Fibroblast of lung (primary cell): ENCODE measurements at regions not wholly inside any gene's neighbourhood (a gene's known extent, or its start where the extent isn't known, plus 50 kb on each side); places are given as distances from the start of the nearest gene placed in this dataset.

ENCODE experiments used
- DNase-seq, 2 donors: peaks; one replicate each; pipeline versions ENCODE4 v3.0.0 to v3.0.0-alpha.2; 2010; ENCODE audit warnings: low read depth in 2 of 2
- H2AFZ ChIP-seq: 2 replicates; pipeline ENCODE4 v1.5.1; 2012; ENCODE audit warnings: low read length, control low read depth, inconsistent platforms
- H3K27ac ChIP-seq: 2 replicates; pipeline ENCODE4 v1.5.1; 2011; ENCODE audit warnings: low read length, control low read depth; ENCODE audit not compliant: insufficient read depth
- H3K27me3 ChIP-seq: 2 replicates; pipeline ENCODE4 v1.5.1; 2011; ENCODE audit warnings: mild to moderate bottlenecking, low read length; ENCODE audit not compliant: control insufficient read depth, insufficient read depth
- H3K36me3 ChIP-seq: 2 replicates; pipeline ENCODE4 v1.5.1; 2011; ENCODE audit warnings: low read length; ENCODE audit not compliant: control insufficient read depth, insufficient read depth
- H3K4me1 ChIP-seq: 2 replicates; pipeline ENCODE4 v1.5.1; 2011; ENCODE audit warnings: low read length; ENCODE audit not compliant: control insufficient read depth, insufficient read depth; ENCODE audit errors: extremely low read depth
- H3K4me2 ChIP-seq: 2 replicates; pipeline ENCODE4 v1.5.1; 2011; ENCODE audit warnings: low read length, control low read depth; ENCODE audit not compliant: insufficient read depth; ENCODE audit errors: extremely low read depth
- H3K4me3 ChIP-seq, 4 experiments: fragments of 200-600 bp in 1 of 4; sonication (generic) in 1 of 4; replicated peaks in 1 of 4; 2 replicates each; pipeline ENCODE4 v1.5.1; 2011 to 2016; ENCODE audit warnings: low read length in 4 of 4, low read depth in 3 of 4, mild to moderate bottlenecking in 3 of 4, control low read depth in 2 of 4, inconsistent platforms in 1 of 4, mixed read lengths in 1 of 4; ENCODE audit not compliant: insufficient read depth in 1 of 4; ENCODE audit errors: control extremely low read depth in 1 of 4
- H3K79me2 ChIP-seq: 2 replicates; pipeline ENCODE4 v1.5.1; 2012; ENCODE audit warnings: mild to moderate bottlenecking, low read length, inconsistent platforms; ENCODE audit not compliant: control insufficient read depth, insufficient read depth
- H3K9ac ChIP-seq: 2 replicates; pipeline ENCODE4 v1.5.1; 2011; ENCODE audit warnings: mild to moderate bottlenecking, low read length, control low read depth; ENCODE audit not compliant: insufficient read depth
- H3K9me3 ChIP-seq: 2 replicates; pipeline ENCODE4 v1.5.1; 2012; ENCODE audit warnings: low read depth, low read length; ENCODE audit not compliant: control insufficient read depth, insufficient read depth
- H4K20me1 ChIP-seq: 2 replicates; pipeline ENCODE4 v1.5.1; 2011; ENCODE audit warnings: low read length; ENCODE audit not compliant: control insufficient read depth, insufficient read depth; ENCODE audit errors: extremely low read depth
- EZH2 ChIP-seq: IDR thresholded peaks from 2 replicates; pipeline ENCODE4 v1.5.1; 2012; ENCODE audit warnings: low read length, control low read depth, mild to moderate bottlenecking; ENCODE audit errors: missing control alignments
- TF ChIP-seq, protein P1 (sequence below), 2 donors: IDR thresholded peaks in 1 of 2; conservative IDR thresholded peaks in 1 of 2; 1 replicate in 1 of 2; 2 replicates in 1 of 2; pipeline ENCODE4 v1.5.1; 2011 to 2012; ENCODE audit warnings: low read length in 2 of 2, control low read depth in 1 of 2, inconsistent platforms in 1 of 2, low read depth in 1 of 2, mild to moderate bottlenecking in 1 of 2

DNA sequence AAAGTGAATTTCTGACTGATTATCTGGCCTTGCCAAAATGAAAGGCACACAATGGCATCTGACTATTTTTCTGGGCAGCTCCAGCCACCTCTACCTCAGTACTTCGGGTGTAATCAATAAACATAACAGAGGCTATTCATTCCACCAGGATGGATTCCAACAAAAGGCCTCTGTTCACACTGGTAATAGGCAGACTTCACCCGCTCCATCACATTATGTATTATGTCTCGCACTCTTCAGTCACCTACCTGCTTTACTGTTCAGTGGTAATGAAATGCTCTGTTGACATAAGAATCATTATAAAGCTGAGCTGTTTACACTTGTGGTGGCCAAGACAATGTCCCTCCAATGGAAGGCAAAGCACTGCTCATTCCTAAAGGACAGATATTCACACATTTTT lies 1333.7 kb upstream of the WWC1 start:
- Histone ChIP-seq H3K27me3 (no peaks in the 10 kb centered on the region), H3K4me3 (no peak overlapping the region), H3K27ac (no peak overlapping the region), H3K9me3 (no peaks in the 10 kb centered on the region), H3K9ac (no peak overlapping the region), H3K4me1 (no peaks in the 10 kb centered on the region), H3K36me3 (no peaks in the 10 kb centered on the region), H3K4me2 (no peak overlapping the region), H3K79me2 (no peaks in the 10 kb centered on the region), H4K20me1 (no peaks in the 10 kb centered on the region), H2AFZ (no peak overlapping the region)
- no peak for DNase-seq
- no peak for TF ChIP-seq EZH2
- TF ChIP-seq, protein P1, sequence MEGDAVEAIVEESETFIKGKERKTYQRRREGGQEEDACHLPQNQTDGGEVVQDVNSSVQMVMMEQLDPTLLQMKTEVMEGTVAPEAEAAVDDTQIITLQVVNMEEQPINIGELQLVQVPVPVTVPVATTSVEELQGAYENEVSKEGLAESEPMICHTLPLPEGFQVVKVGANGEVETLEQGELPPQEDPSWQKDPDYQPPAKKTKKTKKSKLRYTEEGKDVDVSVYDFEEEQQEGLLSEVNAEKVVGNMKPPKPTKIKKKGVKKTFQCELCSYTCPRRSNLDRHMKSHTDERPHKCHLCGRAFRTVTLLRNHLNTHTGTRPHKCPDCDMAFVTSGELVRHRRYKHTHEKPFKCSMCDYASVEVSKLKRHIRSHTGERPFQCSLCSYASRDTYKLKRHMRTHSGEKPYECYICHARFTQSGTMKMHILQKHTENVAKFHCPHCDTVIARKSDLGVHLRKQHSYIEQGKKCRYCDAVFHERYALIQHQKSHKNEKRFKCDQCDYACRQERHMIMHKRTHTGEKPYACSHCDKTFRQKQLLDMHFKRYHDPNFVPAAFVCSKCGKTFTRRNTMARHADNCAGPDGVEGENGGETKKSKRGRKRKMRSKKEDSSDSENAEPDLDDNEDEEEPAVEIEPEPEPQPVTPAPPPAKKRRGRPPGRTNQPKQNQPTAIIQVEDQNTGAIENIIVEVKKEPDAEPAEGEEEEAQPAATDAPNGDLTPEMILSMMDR (conservative IDR thresholded peaks at IDR 0.05 in 1 of 2, IDR thresholded peaks at IDR 0.05 in 1 of 2; ENCODE audit: low read depth in 1 of 2, low read length in 2 of 2), result no peak

GRCh38 chr5:166959766-166960165 lies 1331.7 kb upstream of the WWC1 start:
- no peak overlapping the region for H3K27ac ChIP-seq
- no peaks in the 10 kb centered on the region for H3K79me2 ChIP-seq
- no peak overlapping the region for H3K4me2 ChIP-seq
- TF ChIP-seq, protein P1 (conservative IDR thresholded peaks at IDR 0.05 in 1 of 2, IDR thresholded peaks at IDR 0.05 in 1 of 2; ENCODE audit: low read depth in 1 of 2, low read length in 2 of 2), result no peak
- TF ChIP-seq EZH2, result no peak
- H3K4me1 ChIP-seq, result no peaks in the 10 kb centered on the region
- no peaks in the 10 kb centered on the region for H4K20me1 ChIP-seq
- no peaks in the 10 kb centered on the region for H3K27me3 ChIP-seq
- no peaks in the 10 kb centered on the region for H3K36me3 ChIP-seq
- no peak overlapping the region for H3K9ac ChIP-seq
- no peak overlapping the region for H2AFZ ChIP-seq
- H3K9me3 ChIP-seq, result no peaks in the 10 kb centered on the region
- no peak overlapping the region for H3K4me3 ChIP-seq
- DNase-seq, result no peak

GRCh38 chr5:166961028-166961427 lies 1330.4 kb upstream of the WWC1 start:
- Histone ChIP-seq H3K4me1 (no peaks in the 10 kb centered on the region), H2AFZ (no peak overlapping the region), H3K9ac (no peak overlapping the region), H3K79me2 (no peaks in the 10 kb centered on the region), H3K4me3 (no peak overlapping the region), H3K9me3 (no peaks in the 10 kb centered on the region), H3K27ac (no peak overlapping the region), H3K36me3 (no peaks in the 10 kb centered on the region), H3K27me3 (no peaks in the 10 kb centered on the region), H4K20me1 (no peaks in the 10 kb centered on the region), H3K4me2 (no peak overlapping the region)
- DNase-seq, result peak; percentile 1 to 50
- TF ChIP-seq, protein P1 (conservative IDR thresholded peaks at IDR 0.05 in 1 of 2, IDR thresholded peaks at IDR 0.05 in 1 of 2; ENCODE audit: low read depth in 1 of 2, low read length in 2 of 2), result peak in 1 of 2 donors; percentile 40
- no peak for TF ChIP-seq EZH2
